ENCODE measurements at regions not wholly inside any gene's neighbourhood (a gene's known extent, or its start where the extent isn't known, plus 50 kb on each side); places are given as distances from the start of the nearest gene placed in this dataset.

GRCh38 chr1:221816899-221817298, 75.0 kb upstream of the DUSP10 start:
- Mint-ChIP-seq H3K27ac (no peak overlapping the region), H3K27me3 (no peaks in the 10 kb centered on the region), H3K36me3 (ENCODE audit: low read depth) (no peaks in the 10 kb centered on the region), H3K4me1 (peaks cover 5% of the 10 kb centered on the region), H3K4me3 (no peak overlapping the region), H3K9me3 (no peaks in the 10 kb centered on the region)
- no peak for DNase-seq
- POLR2A ChIA-PET: no interaction called here
- no peak for TF ChIP-seq CTCF (IDR thresholded peaks at IDR 0.05)
- no peak for ATAC-seq (ENCODE audit: low read depth)
- intact Hi-C loops (cut with micrococcal nuclease): no loop called here
- CTCF ChIA-PET: no interaction called here

- H3K4me3 Mint-ChIP-seq: no peak overlapping the region
- CTCF ChIA-PET: no interaction called here
- no peak for TF ChIP-seq CTCF (IDR thresholded peaks at IDR 0.05)
- H3K27ac Mint-ChIP-seq: no peak overlapping the region
- H3K27me3 Mint-ChIP-seq: no peaks in the 10 kb centered on the region
- POLR2A ChIA-PET: interaction anchor here (1.6 to 1.7 kb wide), 2 partner anchors 14 to 24 kb away, joined by 3 read pairs; no protein-coding TSS in a partner anchor
- no peak for ATAC-seq (ENCODE audit: low read depth)
- H3K36me3 Mint-ChIP-seq (ENCODE audit: low read depth): no peaks in the 10 kb centered on the region
- intact Hi-C loops (cut with micrococcal nuclease): no loop called here
- no peaks in the 10 kb centered on the region for H3K9me3 Mint-ChIP-seq
- DNase-seq: no peak
- H3K4me1 Mint-ChIP-seq: peaks cover 12% of the 10 kb centered on the region
Measured at GRCh38 chr1:221815660-221816059, 73.8 kb upstream of the DUSP10 start.

GRCh38 chr1:221813887-221814286, 72.0 kb upstream of the DUSP10 start:
- DNase-seq (no peak), ATAC-seq (ENCODE audit: low read depth) (no peak)
- ChIA-PET CTCF (interaction anchor here (1.2 kb wide), 1 partner anchor 14 kb away, joined by 3 read pairs; no protein-coding TSS in a partner anchor), POLR2A (interaction anchor here (1.7 kb wide), 1 partner anchor 26 kb away, joined by 3 read pairs; no protein-coding TSS in a partner anchor)
- H3K4me1 Mint-ChIP-seq: peaks cover 30% of the 10 kb centered on the region
- H3K36me3 Mint-ChIP-seq (ENCODE audit: low read depth): no peaks in the 10 kb centered on the region
- H3K27ac Mint-ChIP-seq: no peak overlapping the region
- H3K9me3 Mint-ChIP-seq: no peaks in the 10 kb centered on the region
- TF ChIP-seq CTCF (IDR thresholded peaks at IDR 0.05): no peak
- no peaks in the 10 kb centered on the region for H3K27me3 Mint-ChIP-seq
- intact Hi-C loops (cut with micrococcal nuclease): loop anchor here (1.0 kb wide), 1 partner anchor 9 kb away; no protein-coding TSS in a partner anchor
- no peak overlapping the region for H3K4me3 Mint-ChIP-seq

GRCh38 chr1:221812905-221813597, 71.2 kb upstream of the DUSP10 start:
- peaks cover 38% of the 10 kb centered on the region for H3K4me1 Mint-ChIP-seq
- no peaks in the 10 kb centered on the region for H3K27me3 Mint-ChIP-seq
- ATAC-seq (ENCODE audit: low read depth) (no peak), DNase-seq (no peak)
- ChIA-PET POLR2A (no interaction called here), CTCF (interaction anchor here (0.6 to 1.2 kb wide), 2 partner anchors 13 to 20 kb away, joined by 3 read pairs; no protein-coding TSS in a partner anchor)
- H3K4me3 Mint-ChIP-seq: no peak overlapping the region
- no peak overlapping the region for H3K27ac Mint-ChIP-seq
- intact Hi-C loops (cut with micrococcal nuclease): loop anchor here (1.0 kb wide), 1 partner anchor 10 kb away; no protein-coding TSS in a partner anchor
- no peaks in the 10 kb centered on the region for H3K36me3 Mint-ChIP-seq (ENCODE audit: low read depth)
- no peak for TF ChIP-seq CTCF (IDR thresholded peaks at IDR 0.05)
- no peaks in the 10 kb centered on the region for H3K9me3 Mint-ChIP-seq

- H3K4me3 Mint-ChIP-seq: no peak overlapping the region
- ATAC-seq (ENCODE audit: low read depth) (no peak), DNase-seq (no peak)
- no peak for TF ChIP-seq CTCF (IDR thresholded peaks at IDR 0.05)
- ChIA-PET CTCF (no interaction called here), POLR2A (interaction anchor here (1.1 kb wide), 1 partner anchor 17 kb away, joined by 4 read pairs; no protein-coding TSS in a partner anchor)
- H3K9me3 Mint-ChIP-seq: no peaks in the 10 kb centered on the region
- no peaks in the 10 kb centered on the region for H3K36me3 Mint-ChIP-seq (ENCODE audit: low read depth)
- intact Hi-C loops (cut with micrococcal nuclease): no loop called here
- H3K4me1 Mint-ChIP-seq: peaks cover 46% of the 10 kb centered on the region
- no peaks in the 10 kb centered on the region for H3K27me3 Mint-ChIP-seq
- H3K27ac Mint-ChIP-seq: no peak overlapping the region
Measured at GRCh38 chr1:221812088-221812752, 70.3 kb upstream of the DUSP10 start.
